ENCODE measurements at regions not wholly inside any gene's neighbourhood (a gene's known extent, or its start where the extent isn't known, plus 50 kb on each side); places are given as distances from the start of the nearest gene placed in this dataset.

GRCh38 chr5:148921350-148921749, 94.9 kb downstream of the ADRB2 start:
- no peaks in the 10 kb centered on the region for H3K79me2 ChIP-seq (replicated peaks; ENCODE audit: insufficient read depth, low read length)
- no peaks in the 10 kb centered on the region for H3K9me2 ChIP-seq (ENCODE audit: insufficient read depth, low read length)
- H2AFZ ChIP-seq (ENCODE audit: low read depth, low read length): no peak overlapping the region
- no peak overlapping the region for H3K27ac ChIP-seq (ENCODE audit: low read length)
- TF ChIP-seq EP300 (conservative IDR thresholded peaks at IDR 0.05; ENCODE audit: poor library complexity, severe bottlenecking) (no peak), RAD21 (conservative IDR thresholded peaks at IDR 0.05) (no peak)
- H3K36me3 ChIP-seq (ENCODE audit: insufficient read depth, low read length): no peaks in the 10 kb centered on the region
- H3K9ac ChIP-seq (ENCODE audit: low read length): no peak overlapping the region
- no peaks in the 10 kb centered on the region for H3K27me3 ChIP-seq (ENCODE audit: insufficient read depth, low read depth, low read length)
- no peak overlapping the region for H3K4me2 ChIP-seq (ENCODE audit: low read length)
- H4K20me1 ChIP-seq (ENCODE audit: insufficient read depth): no peaks in the 10 kb centered on the region
- no peaks in the 10 kb centered on the region for H3K9me3 ChIP-seq (ENCODE audit: low read length)
- no peak overlapping the region for H3K4me3 ChIP-seq (ENCODE audit: low read length)
- H3F3A ChIP-seq (ENCODE audit: insufficient read depth, low read length, poor library complexity, severe bottlenecking): no peaks in the 10 kb centered on the region

- no peak overlapping the region for H3K4me3 ChIP-seq (ENCODE audit: low read length)
- no peaks in the 10 kb centered on the region for H3K9me2 ChIP-seq (ENCODE audit: insufficient read depth, low read length)
- H3K27me3 ChIP-seq (ENCODE audit: insufficient read depth, low read depth, low read length): no peaks in the 10 kb centered on the region
- no peak for TF ChIP-seq SMC3 (conservative IDR thresholded peaks at IDR 0.05; ENCODE audit: poor library complexity)
- TF ChIP-seq POLR2AphosphoS5 (IDR thresholded peaks at IDR 0.05): no peak
- no peak for TF ChIP-seq RAD21 (conservative IDR thresholded peaks at IDR 0.05)
- TF ChIP-seq REST (IDR thresholded peaks at IDR 0.05; ENCODE audit: borderline replicate concordance): no peak
- TF ChIP-seq EP300 (conservative IDR thresholded peaks at IDR 0.05; ENCODE audit: poor library complexity, severe bottlenecking): no peak
- H4K20me1 ChIP-seq (ENCODE audit: insufficient read depth): no peaks in the 10 kb centered on the region
- no peak overlapping the region for H3K4me2 ChIP-seq (ENCODE audit: low read length)
- no peaks in the 10 kb centered on the region for H3F3A ChIP-seq (ENCODE audit: insufficient read depth, low read length, poor library complexity, severe bottlenecking)
- no peak overlapping the region for H3K27ac ChIP-seq (ENCODE audit: low read length)
- no peak overlapping the region for H2AFZ ChIP-seq (ENCODE audit: low read depth, low read length)
- no peaks in the 10 kb centered on the region for H3K36me3 ChIP-seq (ENCODE audit: insufficient read depth, low read length)
- H3K9ac ChIP-seq (ENCODE audit: low read length): no peak overlapping the region
- H3K9me3 ChIP-seq (ENCODE audit: low read length): no peaks in the 10 kb centered on the region
- H3K79me2 ChIP-seq (replicated peaks; ENCODE audit: insufficient read depth, low read length): no peaks in the 10 kb centered on the region
Measured at GRCh38 chr5:148922606-148923005, 96.2 kb downstream of the ADRB2 start.

GRCh38 chr5:148923023-148923422, 96.6 kb downstream of the ADRB2 start:
- H3K9ac ChIP-seq (ENCODE audit: low read length): no peak overlapping the region
- H2AFZ ChIP-seq (ENCODE audit: low read depth, low read length): no peak overlapping the region
- no peaks in the 10 kb centered on the region for H4K20me1 ChIP-seq (ENCODE audit: insufficient read depth)
- no peaks in the 10 kb centered on the region for H3K79me2 ChIP-seq (replicated peaks; ENCODE audit: insufficient read depth, low read length)
- H3K4me2 ChIP-seq (ENCODE audit: low read length): no peak overlapping the region
- H3K36me3 ChIP-seq (ENCODE audit: insufficient read depth, low read length): no peaks in the 10 kb centered on the region
- H3K27me3 ChIP-seq (ENCODE audit: insufficient read depth, low read depth, low read length): no peaks in the 10 kb centered on the region
- no peaks in the 10 kb centered on the region for H3F3A ChIP-seq (ENCODE audit: insufficient read depth, low read length, poor library complexity, severe bottlenecking)
- no peak overlapping the region for H3K27ac ChIP-seq (ENCODE audit: low read length)
- H3K9me3 ChIP-seq (ENCODE audit: low read length): no peaks in the 10 kb centered on the region
- TF ChIP-seq RAD21 (conservative IDR thresholded peaks at IDR 0.05) (no peak), MXI1 (conservative IDR thresholded peaks at IDR 0.05; ENCODE audit: poor library complexity, severe bottlenecking) (no peak), POLR2AphosphoS5 (IDR thresholded peaks at IDR 0.05) (no peak), EP300 (conservative IDR thresholded peaks at IDR 0.05; ENCODE audit: poor library complexity, severe bottlenecking) (no peak), SMC3 (conservative IDR thresholded peaks at IDR 0.05; ENCODE audit: poor library complexity) (no peak), EZH2 (IDR thresholded peaks at IDR 0.05; ENCODE audit: borderline replicate concordance, insufficient read depth, low read length, poor library complexity, severe bottlenecking) (no peak), TAF1 (IDR thresholded peaks at IDR 0.05; ENCODE audit: low read depth) (no peak), CTCF (IDR thresholded peaks at IDR 0.05; ENCODE audit: poor library complexity, severe bottlenecking) (no peak), REST (IDR thresholded peaks at IDR 0.05; ENCODE audit: borderline replicate concordance) (no peak)
- no peak overlapping the region for H3K4me3 ChIP-seq (ENCODE audit: low read length)
- H3K9me2 ChIP-seq (ENCODE audit: insufficient read depth, low read length): no peaks in the 10 kb centered on the region
